ENCODE measurements at regions not wholly inside any gene's neighbourhood (a gene's known extent, or its start where the extent isn't known, plus 50 kb on each side); places are given as distances from the start of the nearest gene placed in this dataset.

DNA sequence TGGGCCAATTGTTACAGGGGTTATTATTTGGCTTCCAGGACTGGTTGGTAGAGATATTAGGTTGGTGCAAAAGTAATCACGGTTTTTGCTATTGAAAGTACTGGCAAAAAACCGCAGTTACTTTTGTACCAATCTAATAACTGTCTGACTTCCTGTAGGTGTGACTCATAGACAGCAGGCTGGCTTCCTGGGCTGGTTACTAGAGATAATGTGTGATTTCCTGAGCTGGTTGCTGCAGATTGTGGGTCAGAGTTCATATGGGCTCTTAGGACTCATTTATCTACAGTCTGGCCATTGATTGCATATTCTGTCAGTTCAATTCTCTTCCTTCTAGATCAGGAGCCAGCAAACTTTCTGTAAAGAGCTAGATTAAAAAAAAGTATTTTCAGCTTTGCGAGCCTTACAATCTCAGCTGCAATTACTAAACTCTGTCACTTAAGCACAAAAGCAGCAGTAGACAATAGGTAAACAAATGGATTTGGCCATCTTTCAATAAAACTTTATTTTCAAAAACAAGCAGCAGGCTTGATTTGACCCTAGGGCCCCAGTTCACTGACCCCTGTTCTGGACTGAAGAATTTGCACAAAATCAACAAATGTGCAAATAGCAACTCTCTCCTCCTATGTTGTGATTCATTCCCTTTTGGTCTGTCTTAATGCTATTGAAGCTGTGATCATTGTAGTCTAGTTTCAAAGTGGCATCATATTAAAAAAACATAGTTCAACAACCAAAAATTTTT is 50.8 kb upstream of the BOD1L1 start:
- Mint-ChIP-seq H3K27me3 (ENCODE audit: insufficient read depth, low read depth) (peaks cover 2% of the 10 kb centered on the region), H3K9me3 (no peaks in the 10 kb centered on the region), H3K4me1 (no peaks in the 10 kb centered on the region), H3K27ac (no peak overlapping the region), H3K36me3 (no peaks in the 10 kb centered on the region), H3K4me3 (no peak overlapping the region)
- DNase-seq (ENCODE audit: low spot score): no peak
- Histone ChIP-seq H3F3A (ENCODE audit: low read depth) (no peaks in the 10 kb centered on the region), H3K4me1 (no peaks in the 10 kb centered on the region), H3K27ac (no peak overlapping the region), H3K27me3 (no peaks in the 10 kb centered on the region), H2AFZ (replicated peaks) (no peak overlapping the region), H3K9ac (no peak overlapping the region), H3K4me2 (no peak overlapping the region), H3K4me3 (no peak overlapping the region), H3K9me3 (ENCODE audit: low read depth) (no peaks in the 10 kb centered on the region), H4K20me1 (ENCODE audit: low read depth) (no peaks in the 10 kb centered on the region), H3K36me3 (no peaks in the 10 kb centered on the region), H3K79me2 (ENCODE audit: low read depth) (no peaks in the 10 kb centered on the region)
- TF ChIP-seq CTCF (IDR thresholded peaks at IDR 0.05): no peak
- no peak for TF ChIP-seq EZH2phosphoT487 (IDR thresholded peaks at IDR 0.05)
- no peak for TF ChIP-seq EZH2 (IDR thresholded peaks at IDR 0.05)

DNA sequence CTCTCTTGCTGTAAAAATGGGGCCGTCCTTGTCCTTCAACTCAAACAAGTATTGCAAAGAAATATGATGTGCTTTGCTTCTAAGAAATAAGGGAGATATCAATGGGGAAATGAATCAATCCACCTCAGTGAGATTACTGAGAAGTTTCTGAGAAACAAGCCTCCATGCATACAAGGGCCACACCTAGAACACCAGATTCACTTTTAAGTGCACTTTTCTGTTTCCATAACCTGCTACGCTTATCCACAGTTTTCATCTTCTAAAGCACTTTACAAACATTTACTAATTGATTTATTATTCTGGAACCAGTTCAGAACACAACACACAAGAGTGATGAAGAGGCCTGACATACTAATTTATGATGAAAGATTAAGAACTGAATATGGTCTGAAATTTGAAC is 54.0 kb upstream of the BOD1L1 start:
- Mint-ChIP-seq H3K27me3 (ENCODE audit: insufficient read depth, low read depth) (peaks cover 2% of the 10 kb centered on the region), H3K4me3 (no peak overlapping the region)
- H3K27ac ChIP-seq: no peak overlapping the region

DNA sequence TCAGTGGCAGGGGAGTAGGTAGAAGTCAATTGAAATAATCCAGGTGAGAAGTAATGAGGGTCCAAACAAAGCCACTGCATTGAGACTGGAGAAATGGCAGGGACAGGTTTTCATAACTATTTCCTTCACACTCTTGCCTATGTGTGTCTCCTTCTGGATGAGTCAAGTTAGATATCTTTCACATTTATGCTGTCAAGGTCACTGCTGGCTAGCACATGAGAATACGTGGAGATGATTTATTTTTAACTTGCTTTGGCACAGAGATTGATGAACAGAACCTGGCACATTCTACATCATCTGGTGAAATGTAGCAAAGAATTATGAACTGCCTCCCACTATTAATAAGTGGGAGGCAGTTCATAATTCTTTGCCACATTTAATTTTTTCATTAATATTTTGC is 66.7 kb upstream of the BOD1L1 start:
- no peak overlapping the region for H3K4me2 ChIP-seq
- Mint-ChIP-seq H3K27me3 (ENCODE audit: insufficient read depth, low read depth) (no peaks in the 10 kb centered on the region), H3K27ac (no peak overlapping the region), H3K4me1 (no peaks in the 10 kb centered on the region), H3K9me3 (peaks cover 13% of the 10 kb centered on the region), H3K36me3 (no peaks in the 10 kb centered on the region), H3K4me3 (no peak overlapping the region)
- H3K79me2 ChIP-seq (ENCODE audit: low read depth): no peaks in the 10 kb centered on the region
- no peaks in the 10 kb centered on the region for H3K36me3 ChIP-seq
- DNase-seq (ENCODE audit: low spot score): no peak
- TF ChIP-seq CTCF (IDR thresholded peaks at IDR 0.05) (no peak), EZH2 (IDR thresholded peaks at IDR 0.05) (no peak), EZH2phosphoT487 (IDR thresholded peaks at IDR 0.05) (no peak)
- no peaks in the 10 kb centered on the region for H3K9me3 ChIP-seq (ENCODE audit: low read depth)
- H3K27me3 ChIP-seq: no peaks in the 10 kb centered on the region
- H3K4me1 ChIP-seq: no peaks in the 10 kb centered on the region
- H3F3A ChIP-seq (ENCODE audit: low read depth): no peaks in the 10 kb centered on the region
- H3K9ac ChIP-seq: no peak overlapping the region
- no peak overlapping the region for H3K4me3 ChIP-seq
- H3K27ac ChIP-seq: no peak overlapping the region
- H2AFZ ChIP-seq (replicated peaks): no peak overlapping the region
- H4K20me1 ChIP-seq (ENCODE audit: low read depth): no peaks in the 10 kb centered on the region

More for the DNA sequence above, 54.0 kb upstream of the BOD1L1 start:
- Histone ChIP-seq H4K20me1 (ENCODE audit: low read depth) (no peaks in the 10 kb centered on the region), H2AFZ (replicated peaks) (no peak overlapping the region), H3K36me3 (no peaks in the 10 kb centered on the region), H3F3A (ENCODE audit: low read depth) (no peaks in the 10 kb centered on the region), H3K9ac (no peak overlapping the region), H3K4me1 (no peaks in the 10 kb centered on the region), H3K9me3 (ENCODE audit: low read depth) (no peaks in the 10 kb centered on the region), H3K4me3 (no peak overlapping the region), H3K4me2 (no peak overlapping the region), H3K27me3 (no peaks in the 10 kb centered on the region), H3K79me2 (ENCODE audit: low read depth) (no peaks in the 10 kb centered on the region)
- DNase-seq (ENCODE audit: low spot score): no peak
- H3K27ac Mint-ChIP-seq: no peak overlapping the region
- H3K4me1 Mint-ChIP-seq: no peaks in the 10 kb centered on the region
- peaks cover under 1% of the 10 kb centered on the region for H3K9me3 Mint-ChIP-seq
- no peaks in the 10 kb centered on the region for H3K36me3 Mint-ChIP-seq
- TF ChIP-seq CTCF (IDR thresholded peaks at IDR 0.05): no peak
- TF ChIP-seq EZH2phosphoT487 (IDR thresholded peaks at IDR 0.05): no peak
- no peak for TF ChIP-seq EZH2 (IDR thresholded peaks at IDR 0.05)
